K562 (cell line): ENCODE measurements at regions not wholly inside any gene's neighbourhood (a gene's known extent, or its start where the extent isn't known, plus 50 kb on each side); places are given as distances from the start of the nearest gene placed in this dataset.
A peak's percentile ranks its signal among the peaks of the same experiment; 100 is the strongest.

Experiments used
- ATAC-seq: fragments of 200-7000 bp; cut with Tn5 transposase; 3 replicates; pipeline ENCODE4 v1.9.1; 2020; ENCODE audit warnings: moderate library complexity
- BruUV-seq: library from RNA; stranded (reverse); fragments of 400-500 nt; replicated peaks from 2 replicates; lab custom pipeline; 2021; lab: Mats Ljungman, UMichigan
- CTCF ChIA-PET: fragments of 300-600 bp; formaldehyde crosslinking; extraction: SDS; loops from one replicate; lab custom pipeline; 2021; ENCODE audit warnings: low intra/inter-chr PET ratio; lab: Yijun Ruan, JAX
- POLR2A ChIA-PET: fragments of 300-600, 350-650 bp; sonication (Branson Sonifier 250); formaldehyde crosslinking; extraction: SDS; loops from one replicate; lab custom pipeline; 2021; ENCODE audit warnings: antibody characterized with exemption, inconsistent platforms; lab: Yijun Ruan, JAX
- DNase-seq, 4 experiments: peaks; one replicate each; pipeline versions ENCODE4 v3.0.0 to v3.0.0-alpha.2; 2011 to 2018; ENCODE audit warnings: low spot score in 3 of 4, mixed read lengths in 3 of 4; ENCODE audit errors: extremely low read depth in 1 of 4
- FAIRE-seq: peaks from 2 replicates; lab custom pipeline; 2011; peaks lifted over from hg19 to GRCh38; lab: Jason Lieb, UNC
- H2AFZ ChIP-seq: 2 replicates; pipeline ENCODE4 v1.6.0; 2011; ENCODE audit warnings: low read depth, low read length, control low read depth, inconsistent platforms
- H3K27ac ChIP-seq: fragments of 200-600 bp; 3 replicates; pipeline ENCODE4 v1.8.0; 2011; ENCODE audit warnings: low read depth, mild to moderate bottlenecking, control low read depth, inconsistent platforms, low read length, moderate library complexity, mixed read lengths; ENCODE audit errors: extremely low read depth
- H3K27me3 ChIP-seq, 2 experiments: fragments of 300-600 bp in 1 of 2; 2 replicates in 1 of 2; 3 replicates in 1 of 2; pipeline versions ENCODE4 v1.6.0 to v1.8.0; 2011; ENCODE audit warnings: inconsistent platforms in 2 of 2, low read length in 2 of 2, mild to moderate bottlenecking in 1 of 2, mixed read lengths in 1 of 2, moderate library complexity in 1 of 2; ENCODE audit not compliant: control insufficient read depth in 2 of 2, insufficient read depth in 2 of 2
- H3K36me3 ChIP-seq: fragments of 300-600 bp; 3 replicates; pipeline ENCODE4 v1.8.0; 2011; ENCODE audit warnings: mild to moderate bottlenecking, low read length, inconsistent platforms; ENCODE audit not compliant: control insufficient read depth, insufficient read depth
- H3K4me1 ChIP-seq, 2 experiments: fragments of 200-600 bp in 1 of 2; replicated peaks in 1 of 2; 2 replicates in 1 of 2; 3 replicates in 1 of 2; pipeline versions ENCODE4 v1.5.1 to v1.8.0; 2011; ENCODE audit warnings: inconsistent platforms in 2 of 2, low read length in 2 of 2, mild to moderate bottlenecking in 1 of 2, mixed read lengths in 1 of 2, moderate library complexity in 1 of 2; ENCODE audit not compliant: control insufficient read depth in 2 of 2, insufficient read depth in 2 of 2
- H3K4me2 ChIP-seq: 2 replicates; pipeline ENCODE4 v1.6.1; 2011; ENCODE audit warnings: low read length, control low read depth, inconsistent platforms, mixed read lengths; ENCODE audit not compliant: insufficient read depth
- H3K4me3 ChIP-seq: fragments of 200-600 bp; sonication (generic), shearing (Covaris generic); 2 replicates; pipeline ENCODE4 v1.5.1; 2016; ENCODE audit warnings: control low read depth, inconsistent platforms
- H3K79me2 ChIP-seq: fragments of 200-600 bp; 3 replicates; pipeline ENCODE4 v1.8.0; 2011; ENCODE audit warnings: low read length, inconsistent platforms; ENCODE audit not compliant: control insufficient read depth, insufficient read depth
- H3K9ac ChIP-seq, 2 experiments: 2 replicates each; pipeline versions ENCODE4 v1.6.0 to v1.6.1; 2011; ENCODE audit warnings: low read depth in 2 of 2, low read length in 2 of 2, control low read depth in 1 of 2, inconsistent platforms in 1 of 2, mild to moderate bottlenecking in 1 of 2, mixed read lengths in 1 of 2; ENCODE audit not compliant: insufficient read depth in 1 of 2
- H3K9me1 ChIP-seq: one replicate; pipeline ENCODE4 v1.6.0; 2011; ENCODE audit warnings: inconsistent platforms, mild to moderate bottlenecking, low read length, moderate library complexity; ENCODE audit not compliant: control insufficient read depth, insufficient read depth
- H3K9me3 ChIP-seq: replicated peaks from 2 replicates; pipeline ENCODE4 v1.5.1; 2011; ENCODE audit warnings: low read depth, low read length, inconsistent platforms; ENCODE audit not compliant: control insufficient read depth, insufficient read depth
- H4K20me1 ChIP-seq: replicated peaks from 2 replicates; pipeline ENCODE4 v1.6.1; 2011; ENCODE audit warnings: low read length, inconsistent platforms, mixed read lengths; ENCODE audit not compliant: control insufficient read depth, insufficient read depth
- BHLHE40 ChIP-seq: IDR thresholded peaks from 2 replicates; pipeline ENCODE4 v1.6.1; 2011; ENCODE audit warnings: low read length, improper control_type of control experiment
- CEBPB ChIP-seq: fragments of 450-650 bp; IDR thresholded peaks from 2 replicates; pipeline ENCODE4 v1.6.1; 2016; ENCODE audit warnings: missing genetic modification characterization, missing compliant biosample characterization
- CEBPZ ChIP-seq: fragments of 150-350 bp; IDR thresholded peaks from 2 replicates; pipeline ENCODE4 v1.6.1; 2014; ENCODE audit warnings: low read depth, mild to moderate bottlenecking, low read length, borderline replicate concordance
- FOSL1 ChIP-seq: fragments of 200-800 bp; sonication (Bioruptor generic); conservative IDR thresholded peaks from 2 replicates; pipeline ENCODE4 v1.6.1; 2016; ENCODE audit warnings: missing genetic modification characterization, missing compliant biosample characterization
- FOXJ3 ChIP-seq: sonication (generic); formaldehyde crosslinking; IDR thresholded peaks from 2 replicates; pipeline ENCODE4 v1.4.0; 2020; ENCODE audit warnings: mild to moderate bottlenecking, missing genetic modification reagents
- NFE2L1 ChIP-seq: fragments of 450-650 bp; IDR thresholded peaks from 2 replicates; pipeline ENCODE4 v1.6.1; 2016; ENCODE audit warnings: missing genetic modification characterization, low read depth, mild to moderate bottlenecking, missing compliant biosample characterization, moderate library complexity, borderline replicate concordance
- POLR2H ChIP-seq: IDR thresholded peaks from 2 replicates; pipeline ENCODE4 v1.6.1; 2016; ENCODE audit warnings: missing genetic modification characterization, low read depth, mild to moderate bottlenecking, control low read depth, missing compliant biosample characterization, moderate library complexity
- SAFB2 ChIP-seq: fragments of 200-400 bp; formaldehyde crosslinking; IDR thresholded peaks from 2 replicates; pipeline ENCODE4 v1.6.1; 2018; ENCODE audit warnings: borderline replicate concordance, low read length, low read depth, moderate library complexity; ENCODE audit not compliant: severe bottlenecking
- ZNF431 ChIP-seq: sonication (generic); formaldehyde crosslinking; IDR thresholded peaks from 2 replicates; pipeline ENCODE4 v1.8.0; 2022; ENCODE audit warnings: mild to moderate bottlenecking, missing genetic modification reagents
- ZZZ3 ChIP-seq: fragments of 450-650 bp; IDR thresholded peaks from 2 replicates; pipeline ENCODE4 v1.6.1; 2016; ENCODE audit warnings: antibody characterized with exemption, mild to moderate bottlenecking, moderate library complexity
- WGBS: fragments of 100-300 bp; shearing (Covaris generic); methylation state at CpG from one replicate; pipeline ENCODE4 v1.1.6; 2016; ENCODE audit warnings: low coverage, mixed read lengths; ENCODE audit not compliant: insufficient coverage; ENCODE audit errors: missing lambda C conversion rate; 5-methylcytosine and 5-hydroxymethylcytosine counted together
- in situ Hi-C: fragments of 300-500 bp; cut with MboI; formaldehyde crosslinking; loops from 4 replicates; pipeline ENCODE4 v1.15.0; 2018; ENCODE audit warnings: inconsistent platforms, mixed read lengths
- intact Hi-C: fragments of 100-400 bp; cut with micrococcal nuclease; formaldehyde crosslinking; loops from 2 replicates; pipeline ENCODE4 v1.14.2; 2022
- TF ChIP-seq, protein P1 (sequence below): sonication (generic); formaldehyde crosslinking; IDR thresholded peaks from 2 replicates; pipeline ENCODE4 v1.4.0; 2020; ENCODE audit warnings: mild to moderate bottlenecking, missing genetic modification reagents

DNA sequence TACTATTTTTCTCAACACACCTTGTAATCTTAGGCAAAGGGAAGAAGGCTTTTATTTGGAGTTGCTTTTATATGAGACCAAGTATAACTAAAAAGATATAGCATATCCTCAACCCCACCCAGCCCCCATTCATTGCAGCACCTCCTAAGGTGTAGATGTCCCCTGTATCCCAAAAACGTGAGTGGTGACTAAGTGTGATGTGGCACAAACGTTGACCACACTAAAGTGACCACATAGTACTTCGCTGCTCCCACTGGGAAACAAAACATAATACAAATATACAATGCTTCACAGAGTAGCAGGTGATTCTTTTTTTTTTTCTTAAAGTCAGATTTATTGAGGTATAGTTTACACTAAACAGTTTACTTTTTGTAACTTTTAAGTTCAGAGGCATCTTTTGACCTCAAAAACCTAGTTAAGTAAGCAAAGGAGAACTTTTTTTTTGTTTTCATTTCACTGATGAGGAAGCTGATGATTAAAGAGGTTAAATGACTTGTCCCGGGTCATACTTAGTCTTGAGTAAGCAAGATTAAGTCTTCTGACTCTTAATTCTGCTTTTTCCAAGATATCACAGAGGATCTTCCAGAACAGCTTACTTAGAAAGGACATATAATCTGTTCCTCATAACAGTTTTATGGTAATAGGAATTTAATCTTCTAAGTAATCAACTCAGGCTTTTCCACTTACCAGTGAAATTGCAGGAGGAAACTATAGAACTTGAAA is 245.2 kb upstream of the PLEKHG7 start:
- no peak for ATAC-seq
- POLR2A ChIA-PET: no interaction called here
- Histone ChIP-seq H3K27me3 (no peaks in the 10 kb centered on the region), H3K9ac (no peak overlapping the region), H4K20me1 (no peaks in the 10 kb centered on the region), H3K36me3 (no peaks in the 10 kb centered on the region), H3K4me2 (no peak overlapping the region), H2AFZ (no peak overlapping the region), H3K9me3 (no peaks in the 10 kb centered on the region), H3K79me2 (no peaks in the 10 kb centered on the region), H3K4me3 (no peak overlapping the region), H3K4me1 (no peaks in the 10 kb centered on the region; a peak in 2 of 5 replicates), H3K9me1 (no peaks in the 10 kb centered on the region), H3K27ac (no peak overlapping the region)
- CTCF ChIA-PET: no interaction called here
- WGBS: 13% methylated on average over 4 of the region's 4 CpGs
- FAIRE-seq: no peak
- in situ Hi-C loops (no loop called here), intact Hi-C loops (no loop called here)
- no TSS peak for BruUV-seq
- no peak for DNase-seq
- TF ChIP-seq FOSL1 (tag) (peak; percentile 74), BHLHE40 (peak; percentile 55), POLR2H (no peak)

GRCh38 chr12:92452763-92453162 is 250.0 kb upstream of the PLEKHG7 start:
- ATAC-seq (no peak), FAIRE-seq (no peak), DNase-seq (no peak)
- no peaks in the 10 kb centered on the region for H4K20me1 ChIP-seq
- POLR2A ChIA-PET: no interaction called here
- H3K9me3 ChIP-seq: no peaks in the 10 kb centered on the region
- H3K4me1 ChIP-seq: no peaks in the 10 kb centered on the region
- in situ Hi-C loops (no loop called here), intact Hi-C loops (no loop called here)
- no peak overlapping the region for H3K4me2 ChIP-seq
- CTCF ChIA-PET: no interaction called here
- no peak overlapping the region for H2AFZ ChIP-seq
- H3K36me3 ChIP-seq: no peaks in the 10 kb centered on the region
- H3K27ac ChIP-seq: no peak overlapping the region
- no peaks in the 10 kb centered on the region for H3K79me2 ChIP-seq
- H3K4me3 ChIP-seq: no peak overlapping the region
- no peaks in the 10 kb centered on the region for H3K27me3 ChIP-seq
- H3K9me1 ChIP-seq: no peaks in the 10 kb centered on the region
- H3K9ac ChIP-seq: no peak overlapping the region
- BruUV-seq: no TSS peak
- TF ChIP-seq, protein P1, sequence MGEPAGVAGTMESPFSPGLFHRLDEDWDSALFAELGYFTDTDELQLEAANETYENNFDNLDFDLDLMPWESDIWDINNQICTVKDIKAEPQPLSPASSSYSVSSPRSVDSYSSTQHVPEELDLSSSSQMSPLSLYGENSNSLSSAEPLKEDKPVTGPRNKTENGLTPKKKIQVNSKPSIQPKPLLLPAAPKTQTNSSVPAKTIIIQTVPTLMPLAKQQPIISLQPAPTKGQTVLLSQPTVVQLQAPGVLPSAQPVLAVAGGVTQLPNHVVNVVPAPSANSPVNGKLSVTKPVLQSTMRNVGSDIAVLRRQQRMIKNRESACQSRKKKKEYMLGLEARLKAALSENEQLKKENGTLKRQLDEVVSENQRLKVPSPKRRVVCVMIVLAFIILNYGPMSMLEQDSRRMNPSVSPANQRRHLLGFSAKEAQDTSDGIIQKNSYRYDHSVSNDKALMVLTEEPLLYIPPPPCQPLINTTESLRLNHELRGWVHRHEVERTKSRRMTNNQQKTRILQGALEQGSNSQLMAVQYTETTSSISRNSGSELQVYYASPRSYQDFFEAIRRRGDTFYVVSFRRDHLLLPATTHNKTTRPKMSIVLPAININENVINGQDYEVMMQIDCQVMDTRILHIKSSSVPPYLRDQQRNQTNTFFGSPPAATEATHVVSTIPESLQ (CRISPR knock-in tag): no peak
- TF ChIP-seq CEBPB (tag): no peak
- no peak for TF ChIP-seq ZNF431
- no peak for TF ChIP-seq CEBPZ
- TF ChIP-seq ZZZ3: no peak
- no peak for TF ChIP-seq NFE2L1 (tag)
- no peak for TF ChIP-seq FOXJ3 (CRISPR knock-in tag)
- TF ChIP-seq SAFB2: no peak
